K562 (cell line): ENCODE measurements at regions not wholly inside any gene's neighbourhood (a gene's known extent, or its start where the extent isn't known, plus 50 kb on each side); places are given as distances from the start of the nearest gene placed in this dataset.

ENCODE experiments used
- ARID1B ChIP-seq: fragments of 450-650 bp; IDR thresholded peaks from 2 replicates; pipeline ENCODE4 v1.6.1; 2016; ENCODE audit warnings: antibody characterized with exemption, mild to moderate bottlenecking, inconsistent platforms
- NFE2 ChIP-seq: IDR thresholded peaks from 2 replicates; pipeline ENCODE4 v1.6.1; 2014; ENCODE audit warnings: antibody characterized with exemption, low read depth
- ZEB2 ChIP-seq: fragments of 450-650 bp; IDR thresholded peaks from 2 replicates; pipeline ENCODE4 v1.6.1; 2016
- ZNF384 ChIP-seq: IDR thresholded peaks from 2 replicates; pipeline ENCODE4 v1.6.1; 2012; ENCODE audit warnings: low read depth, low read length, improper control_type of control experiment
- ZNF551 ChIP-seq: fragments of 250-450 bp; sonication (Bioruptor Pico); IDR thresholded peaks from 2 replicates; pipeline ENCODE4 v1.5.0; 2021; ENCODE audit warnings: mild to moderate bottlenecking, moderate library complexity
- ZSCAN29 ChIP-seq: fragments of 450-650 bp; IDR thresholded peaks from 2 replicates; pipeline ENCODE4 v1.6.1; 2017
- ZSCAN32 ChIP-seq: fragments of 450-650 bp; formaldehyde crosslinking; IDR thresholded peaks from 2 replicates; pipeline ENCODE4 v1.4.0; 2020; ENCODE audit warnings: mild to moderate bottlenecking, moderate library complexity
- TF ChIP-seq, protein P1 (sequence below): fragments of 200-600 bp; sonication (generic); IDR thresholded peaks from one replicate; pipeline ENCODE4 v1.6.1; 2012; ENCODE audit warnings: mild to moderate bottlenecking, low read depth, low read length, inconsistent platforms
- TF ChIP-seq, protein P2 (sequence below): fragments of 450-650 bp; IDR thresholded peaks from 2 replicates; pipeline ENCODE4 v1.6.1; 2017; ENCODE audit warnings: mild to moderate bottlenecking, moderate library complexity
- TF ChIP-seq, protein P3 (sequence below): sonication (generic); formaldehyde crosslinking; IDR thresholded peaks from 2 replicates; pipeline ENCODE4 v1.8.0; 2022; ENCODE audit warnings: missing genetic modification reagents, mild to moderate bottlenecking, borderline replicate concordance

DNA sequence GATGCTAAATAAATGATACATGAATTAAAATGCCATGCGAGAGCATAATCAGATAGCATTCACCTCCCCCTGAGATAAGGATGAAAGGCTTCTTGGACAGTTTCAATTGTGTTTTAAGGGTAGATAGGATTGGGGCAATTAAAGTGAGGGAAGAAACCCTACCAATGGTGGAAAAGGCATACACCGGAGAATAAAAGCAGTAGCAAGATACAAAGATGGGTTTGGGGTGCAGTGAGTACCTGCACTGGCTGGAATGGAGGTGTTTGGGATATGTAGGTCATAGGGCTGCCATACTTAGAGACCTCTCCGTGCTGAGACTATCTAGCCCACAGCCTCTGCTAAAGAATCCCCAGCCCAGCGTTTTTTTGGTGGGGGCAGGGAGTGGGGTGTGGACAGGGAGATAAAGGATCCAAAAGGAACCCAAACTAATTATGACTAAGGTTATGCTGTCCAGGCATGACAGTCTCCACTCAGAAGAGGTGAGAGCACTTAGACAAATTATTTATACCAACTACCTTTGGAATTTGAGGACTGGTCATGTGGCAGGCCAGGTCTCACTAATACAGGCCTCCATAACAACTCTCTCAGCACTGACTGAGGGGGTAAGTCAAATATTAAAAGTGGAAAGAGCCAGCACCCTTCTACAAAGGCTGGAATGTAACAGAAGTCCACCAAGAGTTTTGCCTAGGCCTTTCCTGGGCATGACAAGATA is 280.8 kb downstream of the ADGB start (continued):
- TF ChIP-seq, protein P1, sequence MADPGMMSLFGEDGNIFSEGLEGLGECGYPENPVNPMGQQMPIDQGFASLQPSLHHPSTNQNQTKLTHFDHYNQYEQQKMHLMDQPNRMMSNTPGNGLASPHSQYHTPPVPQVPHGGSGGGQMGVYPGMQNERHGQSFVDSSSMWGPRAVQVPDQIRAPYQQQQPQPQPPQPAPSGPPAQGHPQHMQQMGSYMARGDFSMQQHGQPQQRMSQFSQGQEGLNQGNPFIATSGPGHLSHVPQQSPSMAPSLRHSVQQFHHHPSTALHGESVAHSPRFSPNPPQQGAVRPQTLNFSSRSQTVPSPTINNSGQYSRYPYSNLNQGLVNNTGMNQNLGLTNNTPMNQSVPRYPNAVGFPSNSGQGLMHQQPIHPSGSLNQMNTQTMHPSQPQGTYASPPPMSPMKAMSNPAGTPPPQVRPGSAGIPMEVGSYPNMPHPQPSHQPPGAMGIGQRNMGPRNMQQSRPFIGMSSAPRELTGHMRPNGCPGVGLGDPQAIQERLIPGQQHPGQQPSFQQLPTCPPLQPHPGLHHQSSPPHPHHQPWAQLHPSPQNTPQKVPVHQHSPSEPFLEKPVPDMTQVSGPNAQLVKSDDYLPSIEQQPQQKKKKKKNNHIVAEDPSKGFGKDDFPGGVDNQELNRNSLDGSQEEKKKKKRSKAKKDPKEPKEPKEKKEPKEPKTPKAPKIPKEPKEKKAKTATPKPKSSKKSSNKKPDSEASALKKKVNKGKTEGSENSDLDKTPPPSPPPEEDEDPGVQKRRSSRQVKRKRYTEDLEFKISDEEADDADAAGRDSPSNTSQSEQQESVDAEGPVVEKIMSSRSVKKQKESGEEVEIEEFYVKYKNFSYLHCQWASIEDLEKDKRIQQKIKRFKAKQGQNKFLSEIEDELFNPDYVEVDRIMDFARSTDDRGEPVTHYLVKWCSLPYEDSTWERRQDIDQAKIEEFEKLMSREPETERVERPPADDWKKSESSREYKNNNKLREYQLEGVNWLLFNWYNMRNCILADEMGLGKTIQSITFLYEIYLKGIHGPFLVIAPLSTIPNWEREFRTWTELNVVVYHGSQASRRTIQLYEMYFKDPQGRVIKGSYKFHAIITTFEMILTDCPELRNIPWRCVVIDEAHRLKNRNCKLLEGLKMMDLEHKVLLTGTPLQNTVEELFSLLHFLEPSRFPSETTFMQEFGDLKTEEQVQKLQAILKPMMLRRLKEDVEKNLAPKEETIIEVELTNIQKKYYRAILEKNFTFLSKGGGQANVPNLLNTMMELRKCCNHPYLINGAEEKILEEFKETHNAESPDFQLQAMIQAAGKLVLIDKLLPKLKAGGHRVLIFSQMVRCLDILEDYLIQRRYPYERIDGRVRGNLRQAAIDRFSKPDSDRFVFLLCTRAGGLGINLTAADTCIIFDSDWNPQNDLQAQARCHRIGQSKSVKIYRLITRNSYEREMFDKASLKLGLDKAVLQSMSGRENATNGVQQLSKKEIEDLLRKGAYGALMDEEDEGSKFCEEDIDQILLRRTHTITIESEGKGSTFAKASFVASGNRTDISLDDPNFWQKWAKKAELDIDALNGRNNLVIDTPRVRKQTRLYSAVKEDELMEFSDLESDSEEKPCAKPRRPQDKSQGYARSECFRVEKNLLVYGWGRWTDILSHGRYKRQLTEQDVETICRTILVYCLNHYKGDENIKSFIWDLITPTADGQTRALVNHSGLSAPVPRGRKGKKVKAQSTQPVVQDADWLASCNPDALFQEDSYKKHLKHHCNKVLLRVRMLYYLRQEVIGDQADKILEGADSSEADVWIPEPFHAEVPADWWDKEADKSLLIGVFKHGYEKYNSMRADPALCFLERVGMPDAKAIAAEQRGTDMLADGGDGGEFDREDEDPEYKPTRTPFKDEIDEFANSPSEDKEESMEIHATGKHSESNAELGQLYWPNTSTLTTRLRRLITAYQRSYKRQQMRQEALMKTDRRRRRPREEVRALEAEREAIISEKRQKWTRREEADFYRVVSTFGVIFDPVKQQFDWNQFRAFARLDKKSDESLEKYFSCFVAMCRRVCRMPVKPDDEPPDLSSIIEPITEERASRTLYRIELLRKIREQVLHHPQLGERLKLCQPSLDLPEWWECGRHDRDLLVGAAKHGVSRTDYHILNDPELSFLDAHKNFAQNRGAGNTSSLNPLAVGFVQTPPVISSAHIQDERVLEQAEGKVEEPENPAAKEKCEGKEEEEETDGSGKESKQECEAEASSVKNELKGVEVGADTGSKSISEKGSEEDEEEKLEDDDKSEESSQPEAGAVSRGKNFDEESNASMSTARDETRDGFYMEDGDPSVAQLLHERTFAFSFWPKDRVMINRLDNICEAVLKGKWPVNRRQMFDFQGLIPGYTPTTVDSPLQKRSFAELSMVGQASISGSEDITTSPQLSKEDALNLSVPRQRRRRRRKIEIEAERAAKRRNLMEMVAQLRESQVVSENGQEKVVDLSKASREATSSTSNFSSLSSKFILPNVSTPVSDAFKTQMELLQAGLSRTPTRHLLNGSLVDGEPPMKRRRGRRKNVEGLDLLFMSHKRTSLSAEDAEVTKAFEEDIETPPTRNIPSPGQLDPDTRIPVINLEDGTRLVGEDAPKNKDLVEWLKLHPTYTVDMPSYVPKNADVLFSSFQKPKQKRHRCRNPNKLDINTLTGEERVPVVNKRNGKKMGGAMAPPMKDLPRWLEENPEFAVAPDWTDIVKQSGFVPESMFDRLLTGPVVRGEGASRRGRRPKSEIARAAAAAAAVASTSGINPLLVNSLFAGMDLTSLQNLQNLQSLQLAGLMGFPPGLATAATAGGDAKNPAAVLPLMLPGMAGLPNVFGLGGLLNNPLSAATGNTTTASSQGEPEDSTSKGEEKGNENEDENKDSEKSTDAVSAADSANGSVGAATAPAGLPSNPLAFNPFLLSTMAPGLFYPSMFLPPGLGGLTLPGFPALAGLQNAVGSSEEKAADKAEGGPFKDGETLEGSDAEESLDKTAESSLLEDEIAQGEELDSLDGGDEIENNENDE = no peak
- peak; percentile 84 for TF ChIP-seq ARID1B
- TF ChIP-seq ZNF551 (CRISPR knock-in tag) = no peak
- TF ChIP-seq ZNF384 = peak; percentile 80; the same call in 1 of the 2 replicates
- peak; percentile 59; the same call in 1 of the 2 replicates for TF ChIP-seq ZSCAN29
- TF ChIP-seq, protein P2, sequence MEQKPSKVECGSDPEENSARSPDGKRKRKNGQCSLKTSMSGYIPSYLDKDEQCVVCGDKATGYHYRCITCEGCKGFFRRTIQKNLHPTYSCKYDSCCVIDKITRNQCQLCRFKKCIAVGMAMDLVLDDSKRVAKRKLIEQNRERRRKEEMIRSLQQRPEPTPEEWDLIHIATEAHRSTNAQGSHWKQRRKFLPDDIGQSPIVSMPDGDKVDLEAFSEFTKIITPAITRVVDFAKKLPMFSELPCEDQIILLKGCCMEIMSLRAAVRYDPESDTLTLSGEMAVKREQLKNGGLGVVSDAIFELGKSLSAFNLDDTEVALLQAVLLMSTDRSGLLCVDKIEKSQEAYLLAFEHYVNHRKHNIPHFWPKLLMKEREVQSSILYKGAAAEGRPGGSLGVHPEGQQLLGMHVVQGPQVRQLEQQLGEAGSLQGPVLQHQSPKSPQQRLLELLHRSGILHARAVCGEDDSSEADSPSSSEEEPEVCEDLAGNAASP = no peak
- TF ChIP-seq, protein P3, sequence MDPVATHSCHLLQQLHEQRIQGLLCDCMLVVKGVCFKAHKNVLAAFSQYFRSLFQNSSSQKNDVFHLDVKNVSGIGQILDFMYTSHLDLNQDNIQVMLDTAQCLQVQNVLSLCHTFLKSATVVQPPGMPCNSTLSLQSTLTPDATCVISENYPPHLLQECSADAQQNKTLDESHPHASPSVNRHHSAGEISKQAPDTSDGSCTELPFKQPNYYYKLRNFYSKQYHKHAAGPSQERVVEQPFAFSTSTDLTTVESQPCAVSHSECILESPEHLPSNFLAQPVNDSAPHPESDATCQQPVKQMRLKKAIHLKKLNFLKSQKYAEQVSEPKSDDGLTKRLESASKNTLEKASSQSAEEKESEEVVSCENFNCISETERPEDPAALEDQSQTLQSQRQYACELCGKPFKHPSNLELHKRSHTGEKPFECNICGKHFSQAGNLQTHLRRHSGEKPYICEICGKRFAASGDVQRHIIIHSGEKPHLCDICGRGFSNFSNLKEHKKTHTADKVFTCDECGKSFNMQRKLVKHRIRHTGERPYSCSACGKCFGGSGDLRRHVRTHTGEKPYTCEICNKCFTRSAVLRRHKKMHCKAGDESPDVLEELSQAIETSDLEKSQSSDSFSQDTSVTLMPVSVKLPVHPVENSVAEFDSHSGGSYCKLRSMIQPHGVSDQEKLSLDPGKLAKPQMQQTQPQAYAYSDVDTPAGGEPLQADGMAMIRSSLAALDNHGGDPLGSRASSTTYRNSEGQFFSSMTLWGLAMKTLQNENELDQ (CRISPR knock-in tag) = no peak
- peak; percentile 58; the same call in 1 of the 2 replicates for TF ChIP-seq ZEB2
- peak; percentile 62; the same call in 1 of the 2 replicates for TF ChIP-seq NFE2
- 0 out of 2 replicates have a peak, but pooled peaks have one; percentile 30 for TF ChIP-seq ZSCAN32
